ENCODE measurements at regions not wholly inside any gene's neighbourhood (a gene's known extent, or its start where the extent isn't known, plus 50 kb on each side); places are given as distances from the start of the nearest gene placed in this dataset.

GRCh38 chr5:96340357-96340756 lies 92.7 kb downstream of the PCSK1 start:
- TF ChIP-seq CTCF (IDR thresholded peaks at IDR 0.05; ENCODE audit: extremely low read depth in 1 of 2, insufficient read depth in 1 of 2, low read depth in 1 of 2, low read length in 2 of 2) (no peak), POLR2A (IDR thresholded peaks at IDR 0.05; ENCODE audit: low read depth, low read length) (no peak), EZH2 (IDR thresholded peaks at IDR 0.05; ENCODE audit: borderline replicate concordance, low read depth, low read length, severe bottlenecking) (no peak), POLR2AphosphoS5 (IDR thresholded peaks at IDR 0.05; ENCODE audit: insufficient read depth, low read depth, low read length) (no peak)
